Kidney (tissue), 13 donors: ENCODE measurements at regions not wholly inside any gene's neighbourhood (a gene's known extent, or its start where the extent isn't known, plus 50 kb on each side); places are given as distances from the start of the nearest gene placed in this dataset.

ENCODE experiments used
- DNase-seq, 5 donors: peaks; one replicate each; pipeline ENCODE4 v3.0.0-alpha.2; 2013 to 2020
- FAIRE-seq: peaks from 2 replicates; lab custom pipeline; 2012; peaks lifted over from hg19 to GRCh38; lab: Jason Lieb, UNC
- H3K27ac ChIP-seq, 2 donors: one replicate each; pipeline ENCODE4 v1.7.0; 2013; ENCODE audit warnings: low read depth in 2 of 2, low read length in 2 of 2, inconsistent platforms in 1 of 2
- H3K27me3 ChIP-seq: one replicate; pipeline ENCODE4 v1.7.1; 2013; ENCODE audit warnings: low read length, inconsistent platforms; ENCODE audit not compliant: control insufficient read depth, insufficient read depth
- H3K36me3 ChIP-seq, 3 donors: one replicate each; pipeline versions ENCODE4 v1.7.0 to v1.7.1; 2013; ENCODE audit warnings: low read length in 3 of 3, control low read depth in 1 of 3, inconsistent platforms in 1 of 3; ENCODE audit not compliant: insufficient read depth in 3 of 3, control insufficient read depth in 2 of 3
- H3K4me1 ChIP-seq, 3 donors: one replicate each; pipeline versions ENCODE4 v1.7.0 to v1.7.1; 2013; ENCODE audit warnings: low read length in 3 of 3, inconsistent platforms in 1 of 3, low read depth in 1 of 3; ENCODE audit not compliant: control insufficient read depth in 2 of 3, insufficient read depth in 2 of 3
- H3K4me3 ChIP-seq, 3 donors: one replicate each; pipeline versions ENCODE4 v1.7.0 to v1.8.1; 2013; ENCODE audit warnings: low read length in 3 of 3, control low read depth in 1 of 3, inconsistent platforms in 1 of 3
- H3K9ac ChIP-seq, 3 donors: one replicate each; pipeline versions ENCODE4 v1.7.0 to v1.7.1; 2013; ENCODE audit warnings: low read length in 3 of 3, control low read depth in 1 of 3, inconsistent platforms in 1 of 3
- H3K9me3 ChIP-seq, 3 donors: one replicate each; pipeline versions ENCODE4 v1.7.0 to v1.7.1; 2013; ENCODE audit warnings: low read length in 3 of 3, control low read depth in 1 of 3, inconsistent platforms in 1 of 3; ENCODE audit not compliant: control insufficient read depth in 2 of 3, insufficient read depth in 1 of 3
- intact Hi-C: fragments of 100-400 bp; cut with DNase I; formaldehyde crosslinking; loops from one replicate; pipeline ENCODE4 v1.11.1; 2022
- TF ChIP-seq, protein P1 (sequence below): IDR thresholded peaks from 3 replicates; pipeline ENCODE4 v1.5.1; 2012; ENCODE audit warnings: mild to moderate bottlenecking, moderate library complexity, borderline replicate concordance; ENCODE audit not compliant: insufficient read depth; ENCODE audit errors: extremely low read depth
- donor health status: control.
- donor health status: control.
- donor health status: control.
- donor health status: control.
- donor health status: control.
- donor health status: DM: yes; HTN: yes; CAD: no.
- donor health status: Normal renal cell carcinoma (clear cell type).

DNA sequence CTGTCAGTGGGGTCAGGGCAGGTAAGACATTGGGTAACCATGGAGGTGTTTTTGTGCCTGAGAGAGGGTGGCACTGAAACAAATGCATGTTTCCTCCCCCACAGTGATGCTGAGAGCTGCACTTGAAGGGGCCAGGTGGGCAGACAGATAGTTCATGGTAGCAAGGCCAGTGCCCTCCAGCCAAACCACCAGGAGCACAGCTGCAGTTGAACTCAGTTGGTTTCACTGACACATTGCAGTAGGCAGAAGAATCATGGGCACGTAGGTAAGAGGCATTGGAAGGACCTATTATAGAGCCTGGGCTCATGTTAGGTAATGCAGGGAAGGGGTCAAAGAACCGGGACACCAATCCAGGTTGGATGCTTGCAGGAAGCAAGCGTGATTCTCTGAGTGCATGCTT, 93.2 kb upstream of the ARL4C start:
- Histone ChIP-seq H3K9me3 (no peaks in the 10 kb centered on the region), H3K27ac (no peak overlapping the region), H3K4me3 (no peak overlapping the region), H3K36me3 (no peaks in the 10 kb centered on the region), H3K27me3 (no peaks in the 10 kb centered on the region), H3K4me1 (no peaks in the 10 kb centered on the region), H3K9ac (no peak overlapping the region)
- DNase-seq (no peak), FAIRE-seq (no peak)
- intact Hi-C loops, result no loop called here
- TF ChIP-seq, protein P1, sequence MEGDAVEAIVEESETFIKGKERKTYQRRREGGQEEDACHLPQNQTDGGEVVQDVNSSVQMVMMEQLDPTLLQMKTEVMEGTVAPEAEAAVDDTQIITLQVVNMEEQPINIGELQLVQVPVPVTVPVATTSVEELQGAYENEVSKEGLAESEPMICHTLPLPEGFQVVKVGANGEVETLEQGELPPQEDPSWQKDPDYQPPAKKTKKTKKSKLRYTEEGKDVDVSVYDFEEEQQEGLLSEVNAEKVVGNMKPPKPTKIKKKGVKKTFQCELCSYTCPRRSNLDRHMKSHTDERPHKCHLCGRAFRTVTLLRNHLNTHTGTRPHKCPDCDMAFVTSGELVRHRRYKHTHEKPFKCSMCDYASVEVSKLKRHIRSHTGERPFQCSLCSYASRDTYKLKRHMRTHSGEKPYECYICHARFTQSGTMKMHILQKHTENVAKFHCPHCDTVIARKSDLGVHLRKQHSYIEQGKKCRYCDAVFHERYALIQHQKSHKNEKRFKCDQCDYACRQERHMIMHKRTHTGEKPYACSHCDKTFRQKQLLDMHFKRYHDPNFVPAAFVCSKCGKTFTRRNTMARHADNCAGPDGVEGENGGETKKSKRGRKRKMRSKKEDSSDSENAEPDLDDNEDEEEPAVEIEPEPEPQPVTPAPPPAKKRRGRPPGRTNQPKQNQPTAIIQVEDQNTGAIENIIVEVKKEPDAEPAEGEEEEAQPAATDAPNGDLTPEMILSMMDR, result no peak

DNA sequence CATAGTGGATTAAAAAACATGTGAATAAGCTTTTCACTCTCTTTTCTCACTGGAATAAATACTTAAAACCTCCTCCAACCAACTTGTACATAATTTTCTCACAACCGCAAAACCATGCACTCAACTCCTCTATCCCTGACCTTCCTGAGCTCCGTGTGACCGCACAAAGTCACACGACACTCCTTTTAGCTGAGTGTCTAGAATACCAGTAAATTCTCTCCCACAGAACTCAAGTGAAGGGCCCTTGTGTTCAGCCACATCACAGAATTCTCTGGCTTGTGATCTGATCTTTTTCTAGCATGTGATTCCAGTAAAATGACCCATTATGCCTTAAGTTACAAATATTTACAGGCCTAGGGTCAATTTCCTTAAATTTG, 91.2 kb upstream of the ARL4C start:
- Histone ChIP-seq H3K9me3 (no peaks in the 10 kb centered on the region), H3K4me3 (no peak overlapping the region), H3K36me3 (no peaks in the 10 kb centered on the region), H3K9ac (no peak overlapping the region), H3K27me3 (no peaks in the 10 kb centered on the region), H3K27ac (no peak overlapping the region), H3K4me1 (no peaks in the 10 kb centered on the region)
- intact Hi-C loops, result no loop called here
- TF ChIP-seq, protein P1, result no peak
- DNase-seq (no peak), FAIRE-seq (no peak)

DNA sequence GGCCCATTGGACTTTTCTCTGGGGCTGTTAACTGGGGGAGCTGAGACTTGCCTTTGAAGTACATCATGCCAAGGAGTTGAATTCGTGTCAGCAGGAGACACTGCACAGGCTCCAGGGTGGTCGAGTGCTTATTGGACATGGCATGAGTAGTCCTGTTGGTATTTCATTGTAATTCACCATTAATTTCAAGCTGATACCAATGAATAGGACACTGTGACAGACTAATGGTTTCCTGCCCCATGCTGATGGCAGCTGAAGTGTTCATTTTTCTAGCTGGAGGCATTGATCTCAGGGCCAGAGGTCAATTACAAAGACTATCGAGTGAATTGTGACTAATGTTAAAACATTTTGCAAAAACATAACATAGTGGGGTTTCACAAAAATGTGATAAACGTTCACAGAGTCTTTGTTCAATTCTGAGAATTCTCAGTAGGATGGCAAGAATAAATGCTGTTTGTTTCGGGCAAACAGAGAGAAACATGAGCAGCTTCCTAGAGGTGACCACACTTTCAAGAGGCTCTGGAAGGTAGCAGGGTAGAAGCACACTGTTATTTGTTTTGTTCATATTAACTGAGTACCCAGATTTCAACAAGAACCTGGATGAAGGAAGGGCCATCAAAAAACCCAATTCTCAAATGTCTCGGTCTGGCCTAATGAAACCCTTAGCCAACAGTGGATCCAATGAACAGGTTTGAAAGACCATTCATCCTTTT, 90.6 kb upstream of the ARL4C start:
- no peak overlapping the region for H3K9ac ChIP-seq
- intact Hi-C loops, result no loop called here
- H3K27ac ChIP-seq, result no peak overlapping the region
- TF ChIP-seq, protein P1, result no peak
- no peaks in the 10 kb centered on the region for H3K36me3 ChIP-seq
- no peak overlapping the region for H3K4me3 ChIP-seq
- no peaks in the 10 kb centered on the region for H3K27me3 ChIP-seq
- DNase-seq (no peak), FAIRE-seq (no peak)
- H3K9me3 ChIP-seq, result no peaks in the 10 kb centered on the region
- no peaks in the 10 kb centered on the region for H3K4me1 ChIP-seq

DNA sequence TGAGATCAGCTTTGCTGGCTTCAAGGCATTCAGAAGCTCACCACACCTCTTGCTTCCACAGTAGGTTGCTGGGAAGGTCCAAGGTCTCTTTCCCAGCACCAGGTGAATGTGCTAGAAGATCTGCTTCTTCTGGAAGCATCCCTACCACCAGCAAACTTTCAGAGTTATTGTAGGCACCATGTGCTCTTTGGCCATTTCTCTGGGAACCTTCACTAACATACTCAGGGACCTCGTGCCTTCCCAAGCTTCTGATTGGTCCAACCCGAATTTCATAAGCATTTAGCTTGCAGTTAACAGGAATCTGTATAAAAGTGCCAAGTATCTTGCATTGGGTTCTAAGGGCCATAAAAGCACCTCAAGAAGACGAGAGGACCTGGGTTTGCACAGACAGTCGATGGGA, 86.5 kb upstream of the ARL4C start:
- Histone ChIP-seq H3K36me3 (no peaks in the 10 kb centered on the region), H3K9ac (no peak overlapping the region), H3K9me3 (peaks cover 0 to 2% (median 0%) of the 10 kb centered on the region in 3 donors), H3K27ac (no peak overlapping the region), H3K4me3 (no peak overlapping the region), H3K4me1 (no peaks in the 10 kb centered on the region), H3K27me3 (no peaks in the 10 kb centered on the region)
- intact Hi-C loops, result no loop called here
- no peak for FAIRE-seq
- TF ChIP-seq, protein P1, result no peak
- DNase-seq, result no peak
